IMR-90 (cell line): ENCODE measurements at regions not wholly inside any gene's neighbourhood (a gene's known extent, or its start where the extent isn't known, plus 50 kb on each side); places are given as distances from the start of the nearest gene placed in this dataset.

Experiments used
- ATAC-seq: fragments of 200-7000 bp; cut with Tn5 transposase; 2 replicates; pipeline ENCODE4 v1.9.1; 2020; ENCODE audit warnings: low read depth, mild to moderate bottlenecking, moderate library complexity
- BruUV-seq: library from RNA; stranded (reverse); fragments of 400-500 nt; replicated peaks from 2 replicates; lab custom pipeline; 2021; lab: Mats Ljungman, UMichigan
- CTCF ChIA-PET: fragments of 300-600 bp; formaldehyde crosslinking; extraction: SDS; loops from one replicate; lab custom pipeline; 2021; ENCODE audit warnings: antibody characterized with exemption; lab: Yijun Ruan, JAX
- POLR2A ChIA-PET: fragments of 300-600 bp; sonication (Branson Sonifier 250); formaldehyde crosslinking; loops from one replicate; lab custom pipeline; 2022; ENCODE audit warnings: antibody characterized with exemption; ENCODE audit not compliant: unreplicated experiment; lab: Charles Lee
- DNase-seq: peaks from one replicate; pipeline ENCODE4 v3.0.0; 2013
- H2AFZ ChIP-seq: replicated peaks from 2 replicates; pipeline ENCODE3; 2013; ENCODE audit warnings: low read length, mild to moderate bottlenecking; ENCODE audit not compliant: poor library complexity
- H2AK5ac ChIP-seq: 2 replicates; pipeline ENCODE4 v1.6.1; 2013; ENCODE audit warnings: low read depth, low read length, inconsistent platforms
- H2AK9ac ChIP-seq: replicated peaks from 2 replicates; pipeline ENCODE3; 2013; ENCODE audit warnings: mild to moderate bottlenecking, low read depth, low read length, moderate library complexity; ENCODE audit not compliant: poor library complexity
- H2BK120ac ChIP-seq: 2 replicates; pipeline ENCODE4 v1.6.1; 2013; ENCODE audit warnings: low read depth, low read length, inconsistent platforms
- H2BK15ac ChIP-seq: 3 replicates; pipeline ENCODE4 v1.6.1; 2013; ENCODE audit warnings: low read depth, low read length, inconsistent platforms
- H2BK20ac ChIP-seq: 2 replicates; pipeline ENCODE4 v1.6.1; 2013; ENCODE audit warnings: low read depth, mild to moderate bottlenecking, inconsistent platforms, low read length, moderate library complexity
- H2BK5ac ChIP-seq: 2 replicates; pipeline ENCODE4 v1.6.1; 2013; ENCODE audit warnings: mild to moderate bottlenecking, low read depth, low read length, inconsistent platforms; ENCODE audit not compliant: poor library complexity, severe bottlenecking
- H3K14ac ChIP-seq: replicated peaks from 2 replicates; pipeline ENCODE4 v1.6.1; 2013; ENCODE audit warnings: low read depth, low read length, inconsistent platforms
- H3K18ac ChIP-seq: 2 replicates; pipeline ENCODE4 v1.6.1; 2013; ENCODE audit warnings: low read depth, low read length, control low read depth
- H3K23ac ChIP-seq: 2 replicates; pipeline ENCODE4 v1.6.1; 2013; ENCODE audit warnings: low read depth, low read length, inconsistent platforms
- H3K27ac ChIP-seq: 2 replicates; pipeline ENCODE4 v1.5.1; 2013; ENCODE audit warnings: mild to moderate bottlenecking, control low read depth, low read length; ENCODE audit not compliant: insufficient read depth
- H3K27me3 ChIP-seq: 2 replicates; pipeline ENCODE4 v1.6.1; 2013; ENCODE audit warnings: low read length; ENCODE audit not compliant: control insufficient read depth, insufficient read depth
- H3K36me3 ChIP-seq: 2 replicates; pipeline ENCODE4 v1.6.1; 2013; ENCODE audit warnings: low read length, mixed read lengths; ENCODE audit not compliant: control insufficient read depth, insufficient read depth
- H3K4ac ChIP-seq: 2 replicates; pipeline ENCODE4 v1.6.1; 2013; ENCODE audit warnings: low read depth, low read length, inconsistent platforms
- H3K4me1 ChIP-seq: 2 replicates; pipeline ENCODE4 v1.6.1; 2013; ENCODE audit warnings: low read length, mixed read lengths; ENCODE audit not compliant: control insufficient read depth, insufficient read depth
- H3K4me2 ChIP-seq: 2 replicates; pipeline ENCODE4 v1.6.1; 2013; ENCODE audit warnings: low read depth, mild to moderate bottlenecking, control low read depth, low read length, moderate library complexity
- H3K4me3 ChIP-seq: 2 replicates; pipeline ENCODE4 v1.5.1; 2013; ENCODE audit warnings: low read depth, mild to moderate bottlenecking, control low read depth, low read length, moderate library complexity; ENCODE audit not compliant: insufficient read depth
- H3K56ac ChIP-seq: 2 replicates; pipeline ENCODE4 v1.6.1; 2013; ENCODE audit warnings: low read length, inconsistent platforms; ENCODE audit not compliant: insufficient read depth; ENCODE audit errors: extremely low read depth
- H3K79me1 ChIP-seq, 2 experiments: 2 replicates each; pipeline ENCODE4 v1.6.1; 2013; ENCODE audit warnings: low read length in 2 of 2, inconsistent platforms in 1 of 2, low read depth in 1 of 2
- H3K9ac ChIP-seq: 2 replicates; pipeline ENCODE4 v1.6.1; 2013; ENCODE audit warnings: low read depth, low read length, control low read depth
- H3K9me1 ChIP-seq: 2 replicates; pipeline ENCODE4 v1.6.1; 2013; ENCODE audit warnings: low read length, inconsistent platforms; ENCODE audit not compliant: insufficient read depth
- H3K9me3 ChIP-seq: 2 replicates; pipeline ENCODE4 v1.6.1; 2013; ENCODE audit warnings: low read length; ENCODE audit not compliant: control insufficient read depth, insufficient read depth
- H4K20me1 ChIP-seq: 2 replicates; pipeline ENCODE4 v1.6.1; 2013; ENCODE audit warnings: low read length, inconsistent platforms; ENCODE audit not compliant: insufficient read depth
- H4K5ac ChIP-seq: 2 replicates; pipeline ENCODE4 v1.6.1; 2013; ENCODE audit warnings: mild to moderate bottlenecking, low read depth, low read length, control low read depth
- H4K8ac ChIP-seq, 2 experiments: 2 replicates each; pipeline ENCODE4 v1.6.1; 2013; ENCODE audit warnings: low read depth in 2 of 2, low read length in 2 of 2, control low read depth in 1 of 2, inconsistent platforms in 1 of 2
- H4K91ac ChIP-seq: 2 replicates; pipeline ENCODE4 v1.6.1; 2013; ENCODE audit warnings: low read depth, low read length, inconsistent platforms; ENCODE audit not compliant: insufficient read depth
- BHLHE40 ChIP-seq: fragments of 150-350 bp; IDR thresholded peaks from 2 replicates; pipeline ENCODE4 v1.6.1; 2016; ENCODE audit warnings: mild to moderate bottlenecking, low read depth, low read length
- CEBPB ChIP-seq: IDR thresholded peaks from 2 replicates; pipeline ENCODE4 v1.6.1; 2012; ENCODE audit warnings: low read depth, low read length, improper control_type of control experiment
- CHD1 ChIP-seq: IDR thresholded peaks from 2 replicates; pipeline ENCODE4 v1.6.1; 2012; ENCODE audit warnings: low read depth, low read length, improper control_type of control experiment
- CTCF ChIP-seq: conservative IDR thresholded peaks from 2 replicates; pipeline ENCODE4 v1.5.1; 2012; ENCODE audit warnings: mild to moderate bottlenecking, low read depth, low read length, improper control_type of control experiment
- ELK1 ChIP-seq: fragments of 150-350 bp; IDR thresholded peaks from 2 replicates; pipeline ENCODE4 v1.6.1; 2016; ENCODE audit warnings: low read depth, mild to moderate bottlenecking, low read length, moderate library complexity, borderline replicate concordance
- FOS ChIP-seq: fragments of 150-350 bp; IDR thresholded peaks from 2 replicates; pipeline ENCODE4 v1.6.1; 2016; ENCODE audit warnings: low read depth, low read length
- MAFK ChIP-seq: IDR thresholded peaks from 2 replicates; pipeline ENCODE4 v1.6.1; 2012; ENCODE audit warnings: low read depth, low read length, improper control_type of control experiment
- MAZ ChIP-seq: IDR thresholded peaks from 2 replicates; pipeline ENCODE4 v1.6.1; 2012; ENCODE audit warnings: low read depth, mild to moderate bottlenecking, low read length, improper control_type of control experiment, moderate library complexity, borderline replicate concordance
- MXI1 ChIP-seq: IDR thresholded peaks from 2 replicates; pipeline ENCODE4 v1.6.1; 2012; ENCODE audit warnings: low read depth, mild to moderate bottlenecking, low read length, moderate library complexity, borderline replicate concordance
- NFE2L2 ChIP-seq: fragments of 150-350 bp; IDR thresholded peaks from 2 replicates; pipeline ENCODE4 v1.6.1; 2016; ENCODE audit warnings: low read depth, mild to moderate bottlenecking, low read length
- POLR2A ChIP-seq: IDR thresholded peaks from 2 replicates; pipeline ENCODE4 v1.6.1; 2012; ENCODE audit warnings: mild to moderate bottlenecking, low read depth, low read length
- RAD21 ChIP-seq: IDR thresholded peaks from 2 replicates; pipeline ENCODE4 v1.6.1; 2012; ENCODE audit warnings: low read length, improper control_type of control experiment
- RCOR1 ChIP-seq: IDR thresholded peaks from 2 replicates; pipeline ENCODE4 v1.6.1; 2012; ENCODE audit warnings: mild to moderate bottlenecking, low read length, improper control_type of control experiment; ENCODE audit not compliant: insufficient replicate concordance
- RFX5 ChIP-seq: IDR thresholded peaks from 2 replicates; pipeline ENCODE4 v1.8.0; 2012; ENCODE audit warnings: low read depth, mild to moderate bottlenecking, low read length, moderate library complexity
- SMC3 ChIP-seq: fragments of 150-350 bp; IDR thresholded peaks from 2 replicates; pipeline ENCODE4 v1.6.1; 2016; ENCODE audit warnings: low read depth, mild to moderate bottlenecking, antibody characterized with exemption, low read length, moderate library complexity
- USF2 ChIP-seq: fragments of 150-350 bp; IDR thresholded peaks from 2 replicates; pipeline ENCODE4 v1.6.1; 2017; ENCODE audit warnings: mild to moderate bottlenecking, antibody characterized with exemption, low read length, low read depth
- WGBS, 2 experiments: methylation state at CpG; one replicate each; pipeline versions ENCODE4 v1.1.5 to v1.1.7; 2013; ENCODE audit warnings: missing lambda C conversion rate in 2 of 2; ENCODE audit not compliant: insufficient read length in 1 of 2; ENCODE audit errors: extremely low coverage in 2 of 2; 5-methylcytosine and 5-hydroxymethylcytosine counted together
- dilution Hi-C: fragments of 300-500 bp; cut with HindIII; formaldehyde crosslinking; loops from one replicate; pipeline ENCODE4 v1.14.3; 2018; ENCODE audit warnings: low sequenced_read_pairs; ENCODE audit not compliant: unreplicated experiment
- in situ Hi-C: fragments of 300-500 bp; cut with MboI; formaldehyde crosslinking; loops from 3 replicates; pipeline ENCODE4 v1.14.3; 2019; ENCODE audit warnings: low sequenced_read_pairs, inconsistent platforms, mixed read lengths
- intact Hi-C: fragments of 100-400 bp; cut with micrococcal nuclease; formaldehyde crosslinking; loops from 2 replicates; pipeline ENCODE4 v1.10.0; 2022

- no peak overlapping the region for H2AFZ ChIP-seq
- no peak overlapping the region for H3K4ac ChIP-seq
- no TSS peak for BruUV-seq
These were observed 107.2 kb downstream of the ANAPC4 start for GRCh38 chr4:25484243-25484721.

More at GRCh38 chr4:25484243-25484721, 107.2 kb downstream of the ANAPC4 start:
- Histone ChIP-seq H2BK5ac (no peak overlapping the region), H3K9ac (no peak overlapping the region), H3K4me3 (no peak overlapping the region), H4K5ac (no peak overlapping the region), H3K4me1 (no peaks in the 10 kb centered on the region), H3K4me2 (no peak overlapping the region), H2AK9ac (no peak overlapping the region), H3K14ac (no peak overlapping the region), H3K27ac (no peak overlapping the region), H3K56ac (no peak overlapping the region), H4K8ac (no peak overlapping the region), H2AK5ac (no peak overlapping the region), H3K9me1 (no peaks in the 10 kb centered on the region), H2BK120ac (no peak overlapping the region), H3K18ac (no peak overlapping the region), H3K36me3 (no peaks in the 10 kb centered on the region), H3K79me1 (no peaks in the 10 kb centered on the region), H2BK20ac (no peak overlapping the region), H4K91ac (no peak overlapping the region), H4K20me1 (no peaks in the 10 kb centered on the region), H2BK15ac (no peak overlapping the region), H3K23ac (no peak overlapping the region), H3K9me3 (peaks cover 1% of the 10 kb centered on the region; the same call in 1 of the 2 replicates), H3K27me3 (no peaks in the 10 kb centered on the region)
- dilution Hi-C loops (no loop called here), intact Hi-C loops (no loop called here), in situ Hi-C loops (no loop called here)
- ChIA-PET CTCF (interaction anchor here (0.9 kb wide), 1 partner anchor 284 kb away, joined by 3 read pairs; no protein-coding TSS in a partner anchor), POLR2A (no interaction called here)
- ATAC-seq (no peak), DNase-seq (no peak)
- no peak for TF ChIP-seq FOS
- TF ChIP-seq BHLHE40, result no peak
- TF ChIP-seq RAD21, result no peak
- no peak for TF ChIP-seq CTCF
- TF ChIP-seq RCOR1, result no peak
- TF ChIP-seq MXI1, result no peak
- TF ChIP-seq USF2, result no peak
- TF ChIP-seq MAFK, result no peak
- TF ChIP-seq CHD1, result no peak
- no peak for TF ChIP-seq MAZ
- TF ChIP-seq SMC3, result no peak
- no peak for TF ChIP-seq ELK1
- no peak for TF ChIP-seq RFX5
- no peak for TF ChIP-seq CEBPB
- no peak for TF ChIP-seq POLR2A
- no peak for TF ChIP-seq NFE2L2
- WGBS, 2 experiments, result no CpG with 5 or more reads among the region's 3 CpGs
